ENCODE measurements at regions not wholly inside any gene's neighbourhood (a gene's known extent, or its start where the extent isn't known, plus 50 kb on each side); places are given as distances from the start of the nearest gene placed in this dataset.

GRCh38 chr3:194843556-194843955 is 157.9 kb downstream of the FAM43A start:
- Histone ChIP-seq H3K9ac (ENCODE audit: low read length in 5 of 5) (no peak overlapping the region), H3K4me1 (ENCODE audit: control insufficient read depth in 5 of 5, insufficient read depth in 5 of 5, low read length in 5 of 5) (no peaks in the 10 kb centered on the region), H3K27ac (ENCODE audit: low read depth, low read length) (no peak overlapping the region), H3K36me3 (ENCODE audit: control insufficient read depth in 5 of 5, insufficient read depth in 5 of 5, low read length in 5 of 5) (no peaks in the 10 kb centered on the region), H3K27me3 (ENCODE audit: control insufficient read depth in 5 of 5, insufficient read depth in 4 of 5, low read length in 5 of 5) (no peaks in the 10 kb centered on the region), H3K4me3 (ENCODE audit: low read depth in 1 of 5, low read length in 5 of 5) (no peak overlapping the region), H3K9me3 (ENCODE audit: control insufficient read depth in 5 of 5, low read length in 5 of 5) (no peaks in the 10 kb centered on the region)

GRCh38 chr3:194844046-194844445 is 158.4 kb downstream of the FAM43A start:
- peaks cover 0 to 2% (median 0%) of the 10 kb centered on the region in 5 donors for H3K9me3 ChIP-seq (ENCODE audit: control insufficient read depth in 5 of 5, low read length in 5 of 5)
- no peaks in the 10 kb centered on the region for H3K4me1 ChIP-seq (ENCODE audit: control insufficient read depth in 5 of 5, insufficient read depth in 5 of 5, low read length in 5 of 5)
- no peak overlapping the region for H3K9ac ChIP-seq (ENCODE audit: low read length in 5 of 5)
- no peaks in the 10 kb centered on the region for H3K27me3 ChIP-seq (ENCODE audit: control insufficient read depth in 5 of 5, insufficient read depth in 4 of 5, low read length in 5 of 5)
- H3K4me3 ChIP-seq (ENCODE audit: low read depth in 1 of 5, low read length in 5 of 5): no peak overlapping the region
- no peak overlapping the region for H3K27ac ChIP-seq (ENCODE audit: low read depth, low read length)
- H3K36me3 ChIP-seq (ENCODE audit: control insufficient read depth in 5 of 5, insufficient read depth in 5 of 5, low read length in 5 of 5): no peaks in the 10 kb centered on the region

- no peaks in the 10 kb centered on the region for H3K27me3 ChIP-seq (ENCODE audit: control insufficient read depth in 5 of 5, insufficient read depth in 4 of 5, low read length in 5 of 5)
- H3K9ac ChIP-seq (ENCODE audit: low read length in 5 of 5): no peak overlapping the region
Measured at GRCh38 chr3:194849166-194849875, 163.6 kb downstream of the FAM43A start.

GRCh38 chr3:194851254-194851653 is 165.6 kb downstream of the FAM43A start:
- peaks cover 0 to 2% (median 0%) of the 10 kb centered on the region in 5 donors for H3K9me3 ChIP-seq (ENCODE audit: control insufficient read depth in 5 of 5, low read length in 5 of 5)
- no peaks in the 10 kb centered on the region for H3K27me3 ChIP-seq (ENCODE audit: control insufficient read depth in 5 of 5, insufficient read depth in 4 of 5, low read length in 5 of 5)
- H3K4me3 ChIP-seq (ENCODE audit: low read depth in 1 of 5, low read length in 5 of 5): no peak overlapping the region
- no peak overlapping the region for H3K9ac ChIP-seq (ENCODE audit: low read length in 5 of 5)
- H3K27ac ChIP-seq (ENCODE audit: low read depth, low read length): no peak overlapping the region
- no peaks in the 10 kb centered on the region for H3K36me3 ChIP-seq (ENCODE audit: control insufficient read depth in 5 of 5, insufficient read depth in 5 of 5, low read length in 5 of 5)
- peaks cover 0 to 14% (median 0%) of the 10 kb centered on the region in 5 donors for H3K4me1 ChIP-seq (ENCODE audit: control insufficient read depth in 5 of 5, insufficient read depth in 5 of 5, low read length in 5 of 5)

More at GRCh38 chr3:194849166-194849875, 163.6 kb downstream of the FAM43A start:
- Histone ChIP-seq H3K9me3 (ENCODE audit: control insufficient read depth in 5 of 5, low read length in 5 of 5) (peaks cover 0 to 2% (median 0%) of the 10 kb centered on the region in 5 donors), H3K4me1 (ENCODE audit: control insufficient read depth in 5 of 5, insufficient read depth in 5 of 5, low read length in 5 of 5) (peaks cover 0 to 6% (median 0%) of the 10 kb centered on the region in 5 donors), H3K36me3 (ENCODE audit: control insufficient read depth in 5 of 5, insufficient read depth in 5 of 5, low read length in 5 of 5) (no peaks in the 10 kb centered on the region), H3K4me3 (ENCODE audit: low read depth in 1 of 5, low read length in 5 of 5) (no peak overlapping the region), H3K27ac (ENCODE audit: low read depth, low read length) (no peak overlapping the region)

- peaks cover 0 to 2% (median 0%) of the 10 kb centered on the region in 5 donors for H3K9me3 ChIP-seq (ENCODE audit: control insufficient read depth in 5 of 5, low read length in 5 of 5)
- no peaks in the 10 kb centered on the region for H3K36me3 ChIP-seq (ENCODE audit: control insufficient read depth in 5 of 5, insufficient read depth in 5 of 5, low read length in 5 of 5)
- H3K27me3 ChIP-seq (ENCODE audit: control insufficient read depth in 5 of 5, insufficient read depth in 4 of 5, low read length in 5 of 5): no peaks in the 10 kb centered on the region
- no peak overlapping the region for H3K9ac ChIP-seq (ENCODE audit: low read length in 5 of 5)
- no peak overlapping the region for H3K4me3 ChIP-seq (ENCODE audit: low read depth in 1 of 5, low read length in 5 of 5)
- peaks cover 0 to 14% (median 0%) of the 10 kb centered on the region in 5 donors for H3K4me1 ChIP-seq (ENCODE audit: control insufficient read depth in 5 of 5, insufficient read depth in 5 of 5, low read length in 5 of 5)
- no peak overlapping the region for H3K27ac ChIP-seq (ENCODE audit: low read depth, low read length)
Measured at GRCh38 chr3:194851941-194852340, 166.3 kb downstream of the FAM43A start.

- H3K27ac ChIP-seq (ENCODE audit: low read depth, low read length): no peak overlapping the region
- H3K36me3 ChIP-seq (ENCODE audit: control insufficient read depth in 5 of 5, insufficient read depth in 5 of 5, low read length in 5 of 5): no peaks in the 10 kb centered on the region
- no peaks in the 10 kb centered on the region for H3K27me3 ChIP-seq (ENCODE audit: control insufficient read depth in 5 of 5, insufficient read depth in 4 of 5, low read length in 5 of 5)
- peaks cover 0 to 14% (median 0%) of the 10 kb centered on the region in 5 donors for H3K4me1 ChIP-seq (ENCODE audit: control insufficient read depth in 5 of 5, insufficient read depth in 5 of 5, low read length in 5 of 5)
- H3K9ac ChIP-seq (ENCODE audit: low read length in 5 of 5): no peak overlapping the region
- peaks cover 0 to 2% (median 0%) of the 10 kb centered on the region in 5 donors for H3K9me3 ChIP-seq (ENCODE audit: control insufficient read depth in 5 of 5, low read length in 5 of 5)
- no peak overlapping the region for H3K4me3 ChIP-seq (ENCODE audit: low read depth in 1 of 5, low read length in 5 of 5)
Measured at GRCh38 chr3:194852345-194852744, 166.7 kb downstream of the FAM43A start.

GRCh38 chr3:194852831-194853508 is 167.3 kb downstream of the FAM43A start:
- Histone ChIP-seq H3K27ac (ENCODE audit: low read depth, low read length) (no peak overlapping the region), H3K27me3 (ENCODE audit: control insufficient read depth in 5 of 5, insufficient read depth in 4 of 5, low read length in 5 of 5) (no peaks in the 10 kb centered on the region), H3K9me3 (ENCODE audit: control insufficient read depth in 5 of 5, low read length in 5 of 5) (peaks cover 0 to 2% (median 0%) of the 10 kb centered on the region in 5 donors), H3K4me1 (ENCODE audit: control insufficient read depth in 5 of 5, insufficient read depth in 5 of 5, low read length in 5 of 5) (peaks cover 0 to 14% (median 0%) of the 10 kb centered on the region in 5 donors), H3K4me3 (ENCODE audit: low read depth in 1 of 5, low read length in 5 of 5) (no peak overlapping the region), H3K36me3 (ENCODE audit: control insufficient read depth in 5 of 5, insufficient read depth in 5 of 5, low read length in 5 of 5) (no peaks in the 10 kb centered on the region), H3K9ac (ENCODE audit: low read length in 5 of 5) (no peak overlapping the region)

- H3K27ac ChIP-seq (ENCODE audit: low read depth, low read length): no peak overlapping the region
- H3K27me3 ChIP-seq (ENCODE audit: control insufficient read depth in 5 of 5, insufficient read depth in 4 of 5, low read length in 5 of 5): no peaks in the 10 kb centered on the region
- H3K36me3 ChIP-seq (ENCODE audit: control insufficient read depth in 5 of 5, insufficient read depth in 5 of 5, low read length in 5 of 5): no peaks in the 10 kb centered on the region
- H3K9me3 ChIP-seq (ENCODE audit: control insufficient read depth in 5 of 5, low read length in 5 of 5): no peaks in the 10 kb centered on the region
- H3K9ac ChIP-seq (ENCODE audit: low read length in 5 of 5): no peak overlapping the region
- no peak overlapping the region for H3K4me3 ChIP-seq (ENCODE audit: low read depth in 1 of 5, low read length in 5 of 5)
- peaks cover 0 to 14% (median 0%) of the 10 kb centered on the region in 5 donors for H3K4me1 ChIP-seq (ENCODE audit: control insufficient read depth in 5 of 5, insufficient read depth in 5 of 5, low read length in 5 of 5)
Measured at GRCh38 chr3:194854206-194854605, 168.5 kb downstream of the FAM43A start.

GRCh38 chr3:194854659-194855390 is 169.1 kb downstream of the FAM43A start:
- Histone ChIP-seq H3K27ac (ENCODE audit: low read depth, low read length) (no peak overlapping the region), H3K9ac (ENCODE audit: low read length in 5 of 5) (no peak overlapping the region), H3K9me3 (ENCODE audit: control insufficient read depth in 5 of 5, low read length in 5 of 5) (no peaks in the 10 kb centered on the region), H3K4me3 (ENCODE audit: low read depth in 1 of 5, low read length in 5 of 5) (no peak overlapping the region), H3K36me3 (ENCODE audit: control insufficient read depth in 5 of 5, insufficient read depth in 5 of 5, low read length in 5 of 5) (no peaks in the 10 kb centered on the region), H3K4me1 (ENCODE audit: control insufficient read depth in 5 of 5, insufficient read depth in 5 of 5, low read length in 5 of 5) (peaks cover 0 to 12% (median 0%) of the 10 kb centered on the region in 5 donors), H3K27me3 (ENCODE audit: control insufficient read depth in 5 of 5, insufficient read depth in 4 of 5, low read length in 5 of 5) (no peaks in the 10 kb centered on the region)

- H3K36me3 ChIP-seq (ENCODE audit: control insufficient read depth in 5 of 5, insufficient read depth in 5 of 5, low read length in 5 of 5): no peaks in the 10 kb centered on the region
- H3K4me1 ChIP-seq (ENCODE audit: control insufficient read depth in 5 of 5, insufficient read depth in 5 of 5, low read length in 5 of 5): peaks cover 0 to 13% (median 2%) of the 10 kb centered on the region in 5 donors
- H3K9me3 ChIP-seq (ENCODE audit: control insufficient read depth in 5 of 5, low read length in 5 of 5): no peaks in the 10 kb centered on the region
- no peaks in the 10 kb centered on the region for H3K27me3 ChIP-seq (ENCODE audit: control insufficient read depth in 5 of 5, insufficient read depth in 4 of 5, low read length in 5 of 5)
- no peak overlapping the region for H3K9ac ChIP-seq (ENCODE audit: low read length in 5 of 5)
- H3K4me3 ChIP-seq (ENCODE audit: low read depth in 1 of 5, low read length in 5 of 5): no peak overlapping the region
- H3K27ac ChIP-seq (ENCODE audit: low read depth, low read length): no peak overlapping the region
Measured at GRCh38 chr3:194856296-194856695, 170.6 kb downstream of the FAM43A start.
